GM12878 (cell line): ENCODE measurements at regions not wholly inside any gene's neighbourhood (a gene's known extent, or its start where the extent isn't known, plus 50 kb on each side); places are given as distances from the start of the nearest gene placed in this dataset.

Experiments used
- ATAC-seq: fragments of 200-7000 bp; cut with Tn5 transposase; 3 replicates; pipeline ENCODE4 v1.9.1; 2020; ENCODE audit warnings: mild to moderate bottlenecking, moderate library complexity
- BruUV-seq: library from RNA; stranded (reverse); fragments of 400-500 nt; replicated peaks from 2 replicates; lab custom pipeline; 2021; lab: Mats Ljungman, UMichigan
- CTCF ChIA-PET: fragments of 300-600 bp; sonication (Branson Sonifier 250); formaldehyde crosslinking; extraction: SDS; loops from one replicate; lab custom pipeline; 2021; ENCODE audit warnings: inconsistent platforms; lab: Yijun Ruan, JAX
- POLR2A ChIA-PET: fragments of 350-600 bp; formaldehyde crosslinking; extraction: SDS; loops from one replicate; lab custom pipeline; 2021; ENCODE audit warnings: inconsistent platforms; lab: Charles Lee
- RAD21 ChIA-PET: fragments of 300-600 bp; sonication (Branson Sonifier 250); formaldehyde crosslinking; loops from one replicate; lab custom pipeline; 2023; ENCODE audit warnings: antibody characterized with exemption; ENCODE audit not compliant: unreplicated experiment; lab: Charles Lee
- SMC1A ChIA-PET: fragments of 300-600 bp; sonication (Branson Sonifier 250); formaldehyde crosslinking; loops from one replicate; lab custom pipeline; 2023; ENCODE audit not compliant: unreplicated experiment, uncharacterized antibody; lab: Charles Lee
- DNase-seq: peaks from one replicate; pipeline ENCODE4 v3.0.0-alpha.2; 2011; ENCODE audit warnings: low read depth, low spot score
- FAIRE-seq: peaks from 3 replicates; lab custom pipeline; 2011; peaks lifted over from hg19 to GRCh38; lab: Jason Lieb, UNC
- H2AFZ ChIP-seq: 2 replicates; pipeline ENCODE4 v1.6.0; 2011; ENCODE audit warnings: low read depth, low read length, control low read depth; ENCODE audit not compliant: control insufficient read depth
- H3K27ac ChIP-seq: 2 replicates; pipeline ENCODE4 v1.5.1; 2011; ENCODE audit warnings: control low read depth; ENCODE audit not compliant: control insufficient read depth, insufficient read depth
- H3K27me3 ChIP-seq, 2 experiments: replicated peaks in 1 of 2; 2 replicates each; pipeline versions ENCODE4 v1.6.0 to v1.6.1; 2011; ENCODE audit warnings: low read length in 1 of 2; ENCODE audit not compliant: control insufficient read depth in 2 of 2, insufficient read depth in 2 of 2
- H3K36me3 ChIP-seq, 2 experiments: 2 replicates each; pipeline ENCODE4 v1.5.1; 2011; ENCODE audit warnings: low read length in 1 of 2; ENCODE audit not compliant: control insufficient read depth in 2 of 2, insufficient read depth in 2 of 2
- H3K4me1 ChIP-seq: 2 replicates; pipeline ENCODE4 v1.6.1; 2011; ENCODE audit warnings: mild to moderate bottlenecking, low read length, moderate library complexity, mixed read lengths; ENCODE audit not compliant: control insufficient read depth, insufficient read depth
- H3K4me2 ChIP-seq: 2 replicates; pipeline ENCODE4 v1.6.0; 2011; ENCODE audit warnings: control low read depth; ENCODE audit not compliant: control insufficient read depth, insufficient read depth
- H3K4me3 ChIP-seq: fragments of 200-600 bp; sonication (generic); 2 replicates; pipeline ENCODE4 v1.5.1; 2016
- H3K79me2 ChIP-seq: 2 replicates; pipeline ENCODE4 v1.6.0; 2011; ENCODE audit warnings: low read length; ENCODE audit not compliant: control insufficient read depth, insufficient read depth
- H3K9ac ChIP-seq: 2 replicates; pipeline ENCODE4 v1.8.0; 2011; ENCODE audit warnings: low read length, control low read depth, mixed read lengths; ENCODE audit not compliant: control insufficient read depth, insufficient read depth
- H3K9me3 ChIP-seq: replicated peaks from 3 replicates; pipeline ENCODE4 v1.5.1; 2011; ENCODE audit warnings: mild to moderate bottlenecking, low read length; ENCODE audit not compliant: control insufficient read depth, insufficient read depth
- H4K20me1 ChIP-seq: 2 replicates; pipeline ENCODE4 v1.6.0; 2011; ENCODE audit not compliant: control insufficient read depth, insufficient read depth
- BMI1 ChIP-seq: fragments of 450-650 bp; IDR thresholded peaks from 2 replicates; pipeline ENCODE4 v1.6.1; 2016; ENCODE audit warnings: mild to moderate bottlenecking, moderate library complexity, borderline replicate concordance
- CREM ChIP-seq: IDR thresholded peaks from 2 replicates; pipeline ENCODE4 v1.6.1; 2014; ENCODE audit warnings: antibody characterized with exemption, low read depth
- EED ChIP-seq: sonication (generic); IDR thresholded peaks from 2 replicates; pipeline ENCODE4 v1.6.1; 2016; ENCODE audit warnings: antibody characterized with exemption, low read depth
- FOS ChIP-seq: IDR thresholded peaks from 3 replicates; pipeline ENCODE4 v1.6.1; 2011; ENCODE audit warnings: borderline replicate concordance; ENCODE audit not compliant: insufficient read length; ENCODE audit errors: extremely low read depth
- NBN ChIP-seq: fragments of 450-650 bp; IDR thresholded peaks from 2 replicates; pipeline ENCODE4 v1.6.1; 2016
- NFYB ChIP-seq: IDR thresholded peaks from 2 replicates; pipeline ENCODE4 v1.6.1; 2011; ENCODE audit warnings: low read depth, mild to moderate bottlenecking, low read length, improper control_type of control experiment, moderate library complexity; ENCODE audit not compliant: insufficient read depth
- NR2C1 ChIP-seq: fragments of 450-650 bp; IDR thresholded peaks from 2 replicates; pipeline ENCODE4 v1.6.1; 2017; ENCODE audit warnings: antibody characterized with exemption, mild to moderate bottlenecking, moderate library complexity
- SIX5 ChIP-seq: IDR thresholded peaks from 2 replicates; pipeline ENCODE4 v1.6.1; 2011; ENCODE audit warnings: mild to moderate bottlenecking, low read depth, low read length, moderate library complexity; ENCODE audit not compliant: severe bottlenecking
- SMC3 ChIP-seq: IDR thresholded peaks from 2 replicates; pipeline ENCODE4 v1.6.1; 2011; ENCODE audit warnings: low read length, improper control_type of control experiment, borderline replicate concordance
- SREBF1 ChIP-seq: IDR thresholded peaks from 2 replicates; pipeline ENCODE4 v1.6.1; 2012; ENCODE audit warnings: mild to moderate bottlenecking, low read length
- STAT1 ChIP-seq: fragments of 450-650 bp; conservative IDR thresholded peaks from 2 replicates; pipeline ENCODE4 v1.6.1; 2014; ENCODE audit warnings: antibody characterized with exemption, mild to moderate bottlenecking
- TARDBP ChIP-seq: IDR thresholded peaks from 2 replicates; pipeline ENCODE4 v1.6.1; 2016; ENCODE audit warnings: borderline replicate concordance
- WGBS: methylation state at CpG from one replicate; pipeline ENCODE4 v1.1.6; 2016; ENCODE audit warnings: low lambda C conversion rate; ENCODE audit not compliant: insufficient replicate concordance, insufficient coverage; ENCODE audit errors: missing lambda C conversion rate; 5-methylcytosine and 5-hydroxymethylcytosine counted together
- in situ Hi-C: fragments of 300-500 bp; cut with MboI; formaldehyde crosslinking; loops from 9 replicates; pipeline ENCODE4 v1.14.3; 2018; ENCODE audit warnings: mixed read lengths
- intact Hi-C: fragments of 100-400 bp; cut with micrococcal nuclease; formaldehyde crosslinking; loops from one replicate; pipeline ENCODE4 v1.14.2; 2022; ENCODE audit not compliant: unreplicated experiment

- H3K9me3 ChIP-seq = no peaks in the 10 kb centered on the region
- 26% methylated on average over 9 of the region's 9 CpGs for WGBS
- no peak for FAIRE-seq
- no peaks in the 10 kb centered on the region for H4K20me1 ChIP-seq
- no peaks in the 10 kb centered on the region for H3K4me1 ChIP-seq
- SMC1A ChIA-PET = interaction anchor here (1.3 kb wide), 1 partner anchor 11 kb away, joined by 4 read pairs; no protein-coding TSS in a partner anchor
- H2AFZ ChIP-seq = no peak overlapping the region
- intact Hi-C loops = no loop called here
- ATAC-seq = no peak
- POLR2A ChIA-PET = no interaction called here
- CTCF ChIA-PET = no interaction called here
- H3K4me2 ChIP-seq = no peak overlapping the region
- TF ChIP-seq SREBF1 (no peak), FOS (no peak), NR2C1 (no peak), CREM (no peak), NBN (no peak), TARDBP (no peak), STAT1 (no peak), SIX5 (no peak), EED (no peak), NFYB (no peak), SMC3 (no peak), BMI1 (no peak)
- no peak overlapping the region for H3K4me3 ChIP-seq
- no peak overlapping the region for H3K9ac ChIP-seq
- no peak for DNase-seq
- H3K27ac ChIP-seq = no peak overlapping the region
- no peaks in the 10 kb centered on the region; a peak in 2 of 4 replicates for H3K27me3 ChIP-seq
- H3K79me2 ChIP-seq = no peaks in the 10 kb centered on the region
- in situ Hi-C loops = no loop called here
- RAD21 ChIA-PET = interaction anchor here (1.2 kb wide), 1 partner anchor 20 kb away, joined by 3 read pairs; no protein-coding TSS in a partner anchor
- BruUV-seq = no TSS peak
- H3K36me3 ChIP-seq = no peaks in the 10 kb centered on the region
These were observed 99.3 kb downstream of the COPS8 start for GRCh38 chr2:237184919-237185552.
